ENCODE measurements at regions not wholly inside any gene's neighbourhood (a gene's known extent, or its start where the extent isn't known, plus 50 kb on each side); places are given as distances from the start of the nearest gene placed in this dataset.

GRCh38 chr15:95598251-95598855 is 732.1 kb upstream of the NR2F2 start:
- Histone ChIP-seq H3K9ac (ENCODE audit: low read length) (no peak overlapping the region), H3K27me3 (ENCODE audit: insufficient read depth, low read length) (no peaks in the 10 kb centered on the region), H3K9me3 (ENCODE audit: low read length) (no peaks in the 10 kb centered on the region), H3F3A (ENCODE audit: insufficient read depth, low read length) (no peaks in the 10 kb centered on the region), H3K9me2 (ENCODE audit: low read depth, low read length) (no peaks in the 10 kb centered on the region), H3K36me3 (ENCODE audit: insufficient read depth, low read length) (no peaks in the 10 kb centered on the region), H4K20me1 (ENCODE audit: insufficient read depth, low read length) (no peaks in the 10 kb centered on the region), H3K79me2 (ENCODE audit: insufficient read depth, low read length) (no peaks in the 10 kb centered on the region), H2AFZ (ENCODE audit: low read length) (no peak overlapping the region), H3K4me2 (ENCODE audit: low read length) (no peak overlapping the region), H3K27ac (ENCODE audit: low read depth, low read length, poor library complexity, severe bottlenecking) (no peak overlapping the region), H3K4me1 (ENCODE audit: insufficient read depth, low read length, severe bottlenecking) (no peaks in the 10 kb centered on the region), H3K4me3 (ENCODE audit: low read depth, low read length, poor library complexity, severe bottlenecking) (no peak overlapping the region)
- TF ChIP-seq EZH2 (IDR thresholded peaks at IDR 0.05; ENCODE audit: borderline replicate concordance, low read length) (no peak), CTCF (IDR thresholded peaks at IDR 0.05; ENCODE audit: low read length) (no peak)

- Histone ChIP-seq H4K20me1 (ENCODE audit: insufficient read depth, low read length) (no peaks in the 10 kb centered on the region), H2AFZ (ENCODE audit: low read length) (no peak overlapping the region), H3K9me2 (ENCODE audit: low read depth, low read length) (no peaks in the 10 kb centered on the region), H3K27ac (ENCODE audit: low read depth, low read length, poor library complexity, severe bottlenecking) (no peak overlapping the region), H3K79me2 (ENCODE audit: insufficient read depth, low read length) (no peaks in the 10 kb centered on the region), H3K27me3 (ENCODE audit: insufficient read depth, low read length) (no peaks in the 10 kb centered on the region), H3F3A (ENCODE audit: insufficient read depth, low read length) (no peaks in the 10 kb centered on the region), H3K4me1 (ENCODE audit: insufficient read depth, low read length, severe bottlenecking) (no peaks in the 10 kb centered on the region), H3K9me3 (ENCODE audit: low read length) (no peaks in the 10 kb centered on the region), H3K9ac (ENCODE audit: low read length) (no peak overlapping the region), H3K36me3 (ENCODE audit: insufficient read depth, low read length) (no peaks in the 10 kb centered on the region), H3K4me3 (ENCODE audit: low read depth, low read length, poor library complexity, severe bottlenecking) (no peak overlapping the region), H3K4me2 (ENCODE audit: low read length) (no peak overlapping the region)
- TF ChIP-seq CTCF (IDR thresholded peaks at IDR 0.05; ENCODE audit: low read length): no peak
- TF ChIP-seq EZH2 (IDR thresholded peaks at IDR 0.05; ENCODE audit: borderline replicate concordance, low read length): no peak
Observed at GRCh38 chr15:95600367-95600766, 730.1 kb upstream of the NR2F2 start.

- Histone ChIP-seq H3K27ac (ENCODE audit: low read depth, low read length, poor library complexity, severe bottlenecking) (no peak overlapping the region), H3K4me3 (ENCODE audit: low read depth, low read length, poor library complexity, severe bottlenecking) (no peak overlapping the region), H3K4me2 (ENCODE audit: low read length) (no peak overlapping the region), H3K27me3 (ENCODE audit: insufficient read depth, low read length) (no peaks in the 10 kb centered on the region), H3K9me2 (ENCODE audit: low read depth, low read length) (no peaks in the 10 kb centered on the region), H3K79me2 (ENCODE audit: insufficient read depth, low read length) (no peaks in the 10 kb centered on the region), H3K4me1 (ENCODE audit: insufficient read depth, low read length, severe bottlenecking) (no peaks in the 10 kb centered on the region), H2AFZ (ENCODE audit: low read length) (no peak overlapping the region), H4K20me1 (ENCODE audit: insufficient read depth, low read length) (no peaks in the 10 kb centered on the region), H3F3A (ENCODE audit: insufficient read depth, low read length) (no peaks in the 10 kb centered on the region), H3K36me3 (ENCODE audit: insufficient read depth, low read length) (no peaks in the 10 kb centered on the region), H3K9me3 (ENCODE audit: low read length) (no peaks in the 10 kb centered on the region), H3K9ac (ENCODE audit: low read length) (no peak overlapping the region)
- TF ChIP-seq EZH2 (IDR thresholded peaks at IDR 0.05; ENCODE audit: borderline replicate concordance, low read length): no peak
- no peak for TF ChIP-seq CTCF (IDR thresholded peaks at IDR 0.05; ENCODE audit: low read length)
Observed at GRCh38 chr15:95600884-95601283, 729.6 kb upstream of the NR2F2 start.
